Stomach (tissue), 8 donors: ENCODE measurements at regions not wholly inside any gene's neighbourhood (a gene's known extent, or its start where the extent isn't known, plus 50 kb on each side); places are given as distances from the start of the nearest gene placed in this dataset.
"Not testable (repeated sequence)": the region's sequence is repeated elsewhere in the genome, so short reads cannot be mapped to it uniquely, and the experiment has no call there.

Experiments
- DNase-seq, 2 donors: peaks; one replicate each; pipeline versions ENCODE4 v3.0.0 to v3.0.0-alpha.2; 2013 to 2019
- H3K27ac ChIP-seq, 5 donors: fragments of 200-600 bp in 4 of 5; sonication (generic) in 4 of 5; one replicate each; pipeline ENCODE4 v1.5.1; 2013 to 2019; ENCODE audit warnings: mild to moderate bottlenecking in 1 of 5, moderate library complexity in 1 of 5
- H3K27me3 ChIP-seq, 3 donors: fragments of 200-600 bp; sonication (generic); one replicate each; pipeline ENCODE4 v1.5.1; 2017 to 2019; ENCODE audit warnings: mixed run types in 1 of 3
- H3K36me3 ChIP-seq, 4 donors: fragments of 200-600 bp; sonication (generic); 1 replicate in 3 of 4; 2 replicates in 1 of 4; pipeline ENCODE4 v1.5.1; 2016 to 2019
- H3K4me1 ChIP-seq, 4 donors: fragments of 200-600 bp; sonication (generic); one replicate each; pipeline ENCODE4 v1.5.1; 2016 to 2019
- H3K4me3 ChIP-seq, 4 donors: fragments of 200-600 bp; sonication (generic) in 3 of 4; one replicate each; pipeline ENCODE4 v1.5.1; 2016 to 2019; ENCODE audit warnings: mild to moderate bottlenecking in 1 of 4
- H3K9me3 ChIP-seq, 4 donors: fragments of 200-600 bp; sonication (generic); one replicate each; pipeline ENCODE4 v1.5.1; 2016 to 2019
- CTCF ChIP-seq, 7 experiments: fragments of 450-650 bp in 4 of 7; fragments of 200-600 bp in 3 of 7; sonication (generic) in 3 of 7; IDR thresholded peaks; one replicate each; pipeline ENCODE4 v1.5.1; 2016 to 2019; ENCODE audit warnings: antibody characterized with exemption in 7 of 7, control low read depth in 2 of 7, mild to moderate bottlenecking in 1 of 7
- EP300 ChIP-seq: sonication (generic); formaldehyde crosslinking; IDR thresholded peaks from one replicate; pipeline ENCODE4 v1.6.1; 2017; ENCODE audit warnings: antibody characterized with exemption
- POLR2A ChIP-seq, 4 donors: fragments of 450-650 bp; IDR thresholded peaks; one replicate each; pipeline ENCODE4 v1.6.1; 2016; ENCODE audit warnings: antibody characterized with exemption in 4 of 4, control low read depth in 2 of 4, mild to moderate bottlenecking in 1 of 4, moderate library complexity in 1 of 4
- POLR2AphosphoS5 ChIP-seq, 3 donors: sonication (generic); formaldehyde crosslinking; IDR thresholded peaks; one replicate each; pipeline ENCODE4 v1.6.1; 2016; ENCODE audit warnings: antibody characterized with exemption in 3 of 3
- WGBS, 5 donors: extraction: QIAGEN DNeasy Blood & Tissue Kit in 3 of 5; methylation state at CpG; one replicate each; pipeline versions ENCODE4 v1.1.5 to v1.1.7; 2013 to 2018; 5-methylcytosine and 5-hydroxymethylcytosine counted together
- intact Hi-C: fragments of 100-400 bp; cut with DNase I; formaldehyde crosslinking; loops from one replicate; pipeline ENCODE4 v1.15.1; 2023; ENCODE audit warnings: low total_unique reads
- donor health status: healthy with polysubstance abuse.
- donor health status: Bipolar disorder and iron deficiency.
- donor health status: healthy.

DNA sequence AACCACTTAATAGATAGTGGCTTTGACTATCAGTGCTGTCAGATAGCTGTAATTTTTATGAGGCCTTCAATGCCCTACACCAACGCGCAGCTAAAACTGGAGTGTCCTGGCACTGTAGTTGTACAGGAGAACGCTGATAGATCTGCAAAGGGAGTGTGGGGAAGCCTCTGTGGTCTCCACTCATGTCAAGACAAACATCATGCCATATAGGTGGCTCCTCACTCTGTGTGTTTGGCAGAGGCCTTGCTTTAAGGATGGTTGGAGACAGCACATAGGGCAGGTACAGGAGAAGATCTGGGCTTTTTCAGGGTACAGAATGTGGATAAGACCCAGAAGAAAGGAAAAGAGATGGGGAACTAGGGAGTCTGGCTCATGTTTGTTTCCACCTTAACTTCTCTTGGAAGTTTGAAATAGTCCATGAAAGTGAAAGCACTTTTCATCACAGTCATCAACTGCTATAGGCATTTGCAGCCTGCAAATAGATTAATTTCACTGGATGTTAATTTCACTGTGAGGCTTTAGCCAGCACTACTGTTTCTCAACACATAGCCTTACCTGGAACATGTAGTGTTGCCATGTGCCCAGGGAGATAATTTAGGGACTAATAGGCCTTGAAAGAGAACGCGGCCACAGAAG, 425.8 kb upstream of the TBL1XR1 start:
- peaks cover 11 to 41% (median 24%) of the 10 kb centered on the region in 4 donors for H3K4me1 ChIP-seq
- 51 to 70% (median 59%) methylated on average over 5 of the region's 5 CpGs for WGBS, 5 donors
- intact Hi-C loops: no loop called here
- H3K4me3 ChIP-seq: no peak overlapping the region
- no peaks in the 10 kb centered on the region for H3K9me3 ChIP-seq
- no peak for DNase-seq
- H3K27me3 ChIP-seq: no peaks in the 10 kb centered on the region
- H3K36me3 ChIP-seq: no peaks in the 10 kb centered on the region
- peak overlapping the region in 3 of 5 donors; percentile 36 to 58 (median 41) for H3K27ac ChIP-seq
- TF ChIP-seq POLR2AphosphoS5 (IDR thresholded peaks at IDR 0.05) (no peak), CTCF (IDR thresholded peaks at IDR 0.05) (no peak), POLR2A (IDR thresholded peaks at IDR 0.05) (no peak), EP300 (no peak)

- intact Hi-C loops: no loop called here
- peak overlapping the region in 3 of 5 donors; percentile 6 to 48 (median 13) for H3K27ac ChIP-seq
- H3K4me3 ChIP-seq: no peak overlapping the region
- no peaks in the 10 kb centered on the region for H3K27me3 ChIP-seq
- H3K4me1 ChIP-seq: peaks cover 5 to 24% (median 16%) of the 10 kb centered on the region in 4 donors
- TF ChIP-seq CTCF (IDR thresholded peaks at IDR 0.05): no peak
- peak in 2 of 3 donors; percentile 13 to 36 for TF ChIP-seq POLR2AphosphoS5 (IDR thresholded peaks at IDR 0.05)
- no peaks in the 10 kb centered on the region for H3K9me3 ChIP-seq
- no peaks in the 10 kb centered on the region for H3K36me3 ChIP-seq
- peak in 1 of 2 donors; percentile 50 for DNase-seq
- WGBS, 5 donors: 54 to 81% (median 70%) methylated on average over 13 of the region's 13 CpGs
Measured at GRCh38 chr3:177624528-177625495, 427.5 kb upstream of the TBL1XR1 start.

DNA sequence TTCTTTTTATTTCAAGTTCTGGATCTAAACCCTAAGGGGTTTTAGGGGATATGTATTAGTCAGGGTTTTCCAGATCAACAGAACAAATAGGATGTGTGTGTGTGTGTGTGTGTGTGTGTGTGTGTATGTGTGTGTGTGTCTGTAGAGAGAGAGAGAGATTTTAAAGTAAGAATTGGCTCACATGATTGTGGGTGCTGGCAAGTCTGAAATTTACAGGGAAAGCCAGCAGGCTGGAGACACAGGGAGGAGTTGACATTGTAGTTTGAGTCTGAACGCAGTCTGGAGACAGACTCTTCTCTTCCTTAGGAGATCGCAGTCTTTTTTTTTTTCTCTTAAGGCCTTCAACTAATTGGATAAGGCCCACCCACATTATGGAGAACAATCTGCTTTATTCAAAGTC, 428.8 kb upstream of the TBL1XR1 start:
- H3K4me1 ChIP-seq: peaks cover 0 to 17% (median 13%) of the 10 kb centered on the region in 4 donors
- 82 to 93% (median 87%) methylated on average over 2 of the region's 2 CpGs for WGBS, 5 donors
- no peaks in the 10 kb centered on the region for H3K36me3 ChIP-seq
- H3K27ac ChIP-seq: no peak overlapping the region
- no peaks in the 10 kb centered on the region for H3K27me3 ChIP-seq
- no peak for TF ChIP-seq POLR2A (IDR thresholded peaks at IDR 0.05)
- intact Hi-C loops: no loop called here
- DNase-seq: no peak
- H3K9me3 ChIP-seq: no peaks in the 10 kb centered on the region
- H3K4me3 ChIP-seq: no peak overlapping the region

DNA sequence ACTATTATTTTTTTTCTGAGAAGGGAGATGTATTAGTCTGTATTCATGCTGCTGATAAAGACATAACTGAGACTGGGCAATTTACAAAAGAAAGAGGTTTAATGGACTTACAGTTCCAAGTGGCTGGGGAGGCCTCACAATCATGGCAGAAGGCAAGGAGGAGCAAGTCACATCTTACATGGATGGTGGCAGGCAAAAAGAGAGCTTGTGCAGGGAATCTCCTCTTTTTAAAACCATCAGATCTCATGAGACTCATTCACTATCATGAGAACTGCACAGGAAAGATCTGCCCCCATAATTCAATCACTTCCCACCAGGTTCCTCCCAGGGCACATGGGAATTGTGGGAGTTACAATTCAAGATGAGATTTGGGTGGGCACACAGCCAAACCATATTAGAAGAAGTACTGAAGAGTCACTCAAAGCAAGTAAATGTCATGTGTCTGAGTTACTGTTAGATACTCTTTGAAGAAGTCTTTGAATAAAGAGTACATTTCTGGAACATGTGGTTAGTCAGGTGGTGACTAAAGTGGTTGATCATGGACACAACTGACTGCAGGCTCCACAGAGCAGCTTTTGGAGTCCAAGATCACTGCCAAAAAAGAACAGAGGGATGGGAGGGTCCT, 430.9 kb upstream of the TBL1XR1 start:
- H3K36me3 ChIP-seq, DNase-seq, H3K27me3 ChIP-seq, H3K4me3 ChIP-seq, H3K4me1 ChIP-seq, H3K9me3 ChIP-seq, intact Hi-C loops, H3K27ac ChIP-seq: not testable (repeated sequence)

GRCh38 chr3:177629276-177629675, 432.0 kb upstream of the TBL1XR1 start:
- Histone ChIP-seq H3K36me3 (no peaks in the 10 kb centered on the region), H3K27me3 (no peaks in the 10 kb centered on the region), H3K27ac (no peak overlapping the region), H3K4me3 (no peak overlapping the region), H3K9me3 (no peaks in the 10 kb centered on the region), H3K4me1 (peaks cover 0 to 6% (median 0%) of the 10 kb centered on the region in 4 donors)
- 76 to 78% (median 78%) methylated on average over 3 of the region's 3 CpGs for WGBS, 5 donors
- TF ChIP-seq CTCF (IDR thresholded peaks at IDR 0.05) (no peak), EP300 (no peak), POLR2AphosphoS5 (IDR thresholded peaks at IDR 0.05) (no peak), POLR2A (IDR thresholded peaks at IDR 0.05) (no peak)
- intact Hi-C loops: no loop called here
- no peak for DNase-seq
